Caco-2 (cell line): ENCODE measurements at regions not wholly inside any gene's neighbourhood (a gene's known extent, or its start where the extent isn't known, plus 50 kb on each side); places are given as distances from the start of the nearest gene placed in this dataset.

Experiments
- BruUV-seq: library from RNA; stranded (reverse); fragments of 400-500 nt; replicated peaks from 2 replicates; lab custom pipeline; 2021; lab: Mats Ljungman, UMichigan
- CTCF ChIA-PET: fragments of 300-600 bp; sonication (Branson Sonifier 250); formaldehyde crosslinking; loops from one replicate; lab custom pipeline; 2022; ENCODE audit warnings: antibody characterized with exemption; lab: Charles Lee
- POLR2A ChIA-PET: fragments of 300-600 bp; sonication (Branson Sonifier 250); formaldehyde crosslinking; loops from one replicate; lab custom pipeline; 2022; ENCODE audit warnings: antibody characterized with exemption; lab: Charles Lee
- DNase-seq, 2 experiments: peaks; one replicate each; pipeline versions ENCODE4 v3.0.0 to v3.0.0-alpha.2; 2020 to 2022
- H3K27me3 ChIP-seq: replicated peaks from 2 replicates; pipeline ENCODE4 v1.6.0; 2011; ENCODE audit warnings: low read length; ENCODE audit not compliant: control insufficient read depth, insufficient read depth
- H3K36me3 ChIP-seq: 2 replicates; pipeline ENCODE4 v1.5.1; 2011; ENCODE audit warnings: low read length; ENCODE audit not compliant: control insufficient read depth, insufficient read depth
- H3K4me1 ChIP-seq: fragments of 250-450 bp; sonication (Bioruptor Pico); 2 replicates; pipeline ENCODE4 v1.5.1; 2020; ENCODE audit warnings: mild to moderate bottlenecking
- H3K4me3 ChIP-seq: 2 replicates; pipeline ENCODE4 v1.5.1; 2011; ENCODE audit warnings: low read depth, mild to moderate bottlenecking, control low read depth, low read length
- H3K9me3 ChIP-seq: fragments of 250-450 bp; sonication (Bioruptor Pico); 2 replicates; pipeline ENCODE4 v1.5.1; 2020; ENCODE audit warnings: mild to moderate bottlenecking, moderate library complexity
- H3K27ac Mint-ChIP-seq: one replicate; pipeline ENCODE4 v1.8.0; 2022; ENCODE audit warnings: mixed read lengths; ENCODE audit not compliant: unreplicated experiment
- H3K27me3 Mint-ChIP-seq: one replicate; pipeline ENCODE4 v1.8.0; 2022; ENCODE audit warnings: mixed read lengths; ENCODE audit not compliant: insufficient read depth, unreplicated experiment
- H3K36me3 Mint-ChIP-seq: one replicate; pipeline ENCODE4 v1.8.0; 2022; ENCODE audit warnings: mild to moderate bottlenecking, mixed read lengths; ENCODE audit not compliant: insufficient read depth, unreplicated experiment
- H3K4me1 Mint-ChIP-seq: one replicate; pipeline ENCODE4 v1.8.0; 2022; ENCODE audit warnings: low read depth, mixed read lengths; ENCODE audit not compliant: unreplicated experiment
- H3K4me3 Mint-ChIP-seq: one replicate; pipeline ENCODE4 v1.8.0; 2022; ENCODE audit warnings: mild to moderate bottlenecking, moderate library complexity, mixed read lengths; ENCODE audit not compliant: unreplicated experiment
- H3K9me3 Mint-ChIP-seq: one replicate; pipeline ENCODE4 v1.8.0; 2022; ENCODE audit warnings: mixed read lengths; ENCODE audit not compliant: unreplicated experiment
- CTCF ChIP-seq, 2 experiments: fragments of 200-600 bp in 1 of 2; IDR thresholded peaks; 1 replicate in 1 of 2; 2 replicates in 1 of 2; pipeline versions ENCODE4 v1.5.1 to v1.8.0; 2011 to 2022; ENCODE audit warnings: antibody characterized with exemption in 1 of 2, control low read depth in 1 of 2, inconsistent platforms in 1 of 2, low read depth in 1 of 2, low read length in 1 of 2, mild to moderate bottlenecking in 1 of 2, moderate library complexity in 1 of 2; ENCODE audit not compliant: insufficient read depth in 1 of 2, severe bottlenecking in 1 of 2, unreplicated experiment in 1 of 2
- intact Hi-C: fragments of 100-400 bp; cut with micrococcal nuclease; formaldehyde crosslinking; loops from one replicate; pipeline ENCODE4 v1.10.0; 2022; ENCODE audit not compliant: unreplicated experiment

- Histone ChIP-seq H3K36me3 (no peaks in the 10 kb centered on the region), H3K4me3 (no peak overlapping the region), H3K27me3 (no peaks in the 10 kb centered on the region; the same call in 1 of the 2 replicates), H3K9me3 (no peaks in the 10 kb centered on the region), H3K4me1 (no peaks in the 10 kb centered on the region)
- no peak for TF ChIP-seq CTCF (IDR thresholded peaks at IDR 0.05; ENCODE audit: insufficient read depth in 1 of 2, low read depth in 1 of 2, low read length in 1 of 2, severe bottlenecking in 1 of 2, unreplicated experiment in 1 of 2)
- Mint-ChIP-seq H3K27me3 (peaks cover 3% of the 10 kb centered on the region), H3K36me3 (no peaks in the 10 kb centered on the region), H3K4me3 (no peak overlapping the region), H3K4me1 (no peaks in the 10 kb centered on the region), H3K9me3 (no peaks in the 10 kb centered on the region), H3K27ac (no peak overlapping the region)
- DNase-seq: no peak
- CTCF ChIA-PET: no interaction called here
- intact Hi-C loops: loop anchor here (5.0 kb wide), 1 partner anchor 43 kb away; no protein-coding TSS in a partner anchor
- BruUV-seq: no TSS peak
- POLR2A ChIA-PET: no interaction called here
Observed at GRCh38 chr7:94344826-94345225, 49.9 kb upstream of the COL1A2 start.
